ENCODE measurements at regions not wholly inside any gene's neighbourhood (a gene's known extent, or its start where the extent isn't known, plus 50 kb on each side); places are given as distances from the start of the nearest gene placed in this dataset.
"Not testable (repeated sequence)": the region's sequence is repeated elsewhere in the genome, so short reads cannot be mapped to it uniquely, and the experiment has no call there.

DNA sequence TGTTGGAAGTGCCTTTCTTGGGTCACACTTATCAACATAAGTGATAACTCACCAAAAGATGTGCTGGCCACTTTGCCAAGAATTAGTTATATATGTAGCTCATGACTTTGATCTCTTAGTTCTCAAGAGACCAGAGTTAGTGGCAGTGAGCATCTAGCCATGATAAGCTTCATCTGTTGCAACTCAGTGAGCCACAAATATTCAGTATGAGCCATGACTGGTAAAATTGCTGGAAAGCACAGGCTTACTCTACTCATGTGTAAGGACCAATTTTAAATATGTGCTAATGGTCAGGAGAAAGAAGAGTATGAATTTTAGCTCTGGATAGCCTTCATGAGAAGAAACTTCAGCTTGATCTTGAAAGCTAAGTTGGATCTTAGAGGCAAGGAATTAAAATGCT lies 59.4 kb upstream of the TLL1 start:
- TF ChIP-seq, protein P1, sequence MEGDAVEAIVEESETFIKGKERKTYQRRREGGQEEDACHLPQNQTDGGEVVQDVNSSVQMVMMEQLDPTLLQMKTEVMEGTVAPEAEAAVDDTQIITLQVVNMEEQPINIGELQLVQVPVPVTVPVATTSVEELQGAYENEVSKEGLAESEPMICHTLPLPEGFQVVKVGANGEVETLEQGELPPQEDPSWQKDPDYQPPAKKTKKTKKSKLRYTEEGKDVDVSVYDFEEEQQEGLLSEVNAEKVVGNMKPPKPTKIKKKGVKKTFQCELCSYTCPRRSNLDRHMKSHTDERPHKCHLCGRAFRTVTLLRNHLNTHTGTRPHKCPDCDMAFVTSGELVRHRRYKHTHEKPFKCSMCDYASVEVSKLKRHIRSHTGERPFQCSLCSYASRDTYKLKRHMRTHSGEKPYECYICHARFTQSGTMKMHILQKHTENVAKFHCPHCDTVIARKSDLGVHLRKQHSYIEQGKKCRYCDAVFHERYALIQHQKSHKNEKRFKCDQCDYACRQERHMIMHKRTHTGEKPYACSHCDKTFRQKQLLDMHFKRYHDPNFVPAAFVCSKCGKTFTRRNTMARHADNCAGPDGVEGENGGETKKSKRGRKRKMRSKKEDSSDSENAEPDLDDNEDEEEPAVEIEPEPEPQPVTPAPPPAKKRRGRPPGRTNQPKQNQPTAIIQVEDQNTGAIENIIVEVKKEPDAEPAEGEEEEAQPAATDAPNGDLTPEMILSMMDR (IDR thresholded peaks at IDR 0.05; ENCODE audit: unreplicated experiment in 3 of 3): no peak
- Mint-ChIP-seq H3K4me1 (no peaks in the 10 kb centered on the region), H3K9me3 (peaks cover 6% of the 10 kb centered on the region), H3K36me3 (ENCODE audit: low read depth) (no peaks in the 10 kb centered on the region), H3K27ac (no peak overlapping the region), H3K4me3 (no peak overlapping the region), H3K27me3 (ENCODE audit: low read depth) (no peaks in the 10 kb centered on the region)

GRCh38 chr4:165814256-165815020 lies 58.6 kb upstream of the TLL1 start:
- H3K27ac Mint-ChIP-seq: no peak overlapping the region
- peaks cover 6% of the 10 kb centered on the region for H3K9me3 Mint-ChIP-seq
- no peaks in the 10 kb centered on the region for H3K36me3 Mint-ChIP-seq (ENCODE audit: low read depth)
- no peak overlapping the region for H3K4me3 Mint-ChIP-seq
- no peaks in the 10 kb centered on the region for H3K4me1 Mint-ChIP-seq
- TF ChIP-seq, protein P1 (IDR thresholded peaks at IDR 0.05; ENCODE audit: unreplicated experiment in 3 of 3): no peak
- H3K27me3 Mint-ChIP-seq (ENCODE audit: low read depth): no peaks in the 10 kb centered on the region

GRCh38 chr4:165819126-165819525 lies 53.9 kb upstream of the TLL1 start:
- not testable (repeated sequence) for H3K27me3 Mint-ChIP-seq (ENCODE audit: low read depth); H3K27ac Mint-ChIP-seq; H3K4me1 Mint-ChIP-seq; H3K36me3 Mint-ChIP-seq (ENCODE audit: low read depth); H3K4me3 Mint-ChIP-seq
- peaks cover 12% of the 10 kb centered on the region for H3K9me3 Mint-ChIP-seq
